ENCODE measurements at regions not wholly inside any gene's neighbourhood (a gene's known extent, or its start where the extent isn't known, plus 50 kb on each side); places are given as distances from the start of the nearest gene placed in this dataset.

GRCh38 chr2:114134146-114134545 is 244.3 kb downstream of the ACTR3 start:
- DNase-seq (ENCODE audit: low read depth): no peak

GRCh38 chr2:114139542-114139941 is 249.7 kb downstream of the ACTR3 start:
- no peak for DNase-seq (ENCODE audit: low read depth)

GRCh38 chr2:114156366-114157056 is 266.6 kb downstream of the ACTR3 start:
- no peak for DNase-seq (ENCODE audit: low read depth)

GRCh38 chr2:114157057-114157385 is 267.1 kb downstream of the ACTR3 start:
- DNase-seq (ENCODE audit: low read depth): no peak

GRCh38 chr2:114160263-114160981 is 270.5 kb downstream of the ACTR3 start:
- no peak for DNase-seq (ENCODE audit: low read depth)

GRCh38 chr2:114161371-114161770 is 271.5 kb downstream of the ACTR3 start:
- DNase-seq (ENCODE audit: low read depth): no peak

- DNase-seq (ENCODE audit: low read depth): no peak
Measured at GRCh38 chr2:114167799-114168198, 274.6 kb upstream of the DPP10 start.

GRCh38 chr2:114170070-114170469 is 272.4 kb upstream of the DPP10 start:
- no peak for DNase-seq (ENCODE audit: low read depth)

GRCh38 chr2:114175507-114175906 is 266.9 kb upstream of the DPP10 start:
- DNase-seq (ENCODE audit: low read depth): no peak

GRCh38 chr2:114185501-114185900 is 256.9 kb upstream of the DPP10 start:
- no peak for DNase-seq (ENCODE audit: low read depth)

GRCh38 chr2:114192362-114192761 is 250.1 kb upstream of the DPP10 start:
- DNase-seq (ENCODE audit: low read depth): no peak

GRCh38 chr2:114201781-114202180 is 240.7 kb upstream of the DPP10 start:
- no peak for DNase-seq (ENCODE audit: low read depth)

GRCh38 chr2:114203679-114204078 is 238.8 kb upstream of the DPP10 start:
- DNase-seq (ENCODE audit: low read depth): no peak

- no peak for DNase-seq (ENCODE audit: low read depth)
Measured at GRCh38 chr2:114213808-114214207, 228.6 kb upstream of the DPP10 start.

- no peak for DNase-seq (ENCODE audit: low read depth)
Measured at GRCh38 chr2:114218383-114218782, 224.1 kb upstream of the DPP10 start.

GRCh38 chr2:114219456-114219855 is 223.0 kb upstream of the DPP10 start:
- no peak for DNase-seq (ENCODE audit: low read depth)

GRCh38 chr2:114222344-114222743 is 220.1 kb upstream of the DPP10 start:
- DNase-seq (ENCODE audit: low read depth): no peak

GRCh38 chr2:114231921-114232320 is 210.5 kb upstream of the DPP10 start:
- DNase-seq (ENCODE audit: low read depth): no peak

- no peak for DNase-seq (ENCODE audit: low read depth)
Measured at GRCh38 chr2:114237331-114237730, 205.1 kb upstream of the DPP10 start.

GRCh38 chr2:114238910-114239559 is 203.4 kb upstream of the DPP10 start:
- DNase-seq (ENCODE audit: low read depth): no peak

GRCh38 chr2:114248648-114249047 is 193.8 kb upstream of the DPP10 start:
- DNase-seq (ENCODE audit: low read depth): no peak

- no peak for DNase-seq (ENCODE audit: low read depth)
Measured at GRCh38 chr2:114252713-114253112, 189.7 kb upstream of the DPP10 start.

GRCh38 chr2:114254875-114255274 is 187.6 kb upstream of the DPP10 start:
- no peak for DNase-seq (ENCODE audit: low read depth)
